A673 (cell line): ENCODE measurements at regions not wholly inside any gene's neighbourhood (a gene's known extent, or its start where the extent isn't known, plus 50 kb on each side); places are given as distances from the start of the nearest gene placed in this dataset.

Experiments
- EZH2 ChIP-seq: fragments of 200-600 bp; sonication (generic); IDR thresholded peaks from 2 replicates; pipeline ENCODE4 v1.6.1; 2017; ENCODE audit warnings: borderline replicate concordance, low read depth, mild to moderate bottlenecking, mixed read lengths, antibody characterized with exemption, low read length; ENCODE audit not compliant: poor library complexity, severe bottlenecking
- TF ChIP-seq, protein P1 (sequence below): fragments of 300-800, 200-600 bp; sonication (generic); conservative IDR thresholded peaks from 2 replicates; pipeline ENCODE4 v1.5.1; 2017; ENCODE audit warnings: low read depth, mild to moderate bottlenecking, antibody characterized with exemption, low read length, moderate library complexity, mixed read lengths

DNA sequence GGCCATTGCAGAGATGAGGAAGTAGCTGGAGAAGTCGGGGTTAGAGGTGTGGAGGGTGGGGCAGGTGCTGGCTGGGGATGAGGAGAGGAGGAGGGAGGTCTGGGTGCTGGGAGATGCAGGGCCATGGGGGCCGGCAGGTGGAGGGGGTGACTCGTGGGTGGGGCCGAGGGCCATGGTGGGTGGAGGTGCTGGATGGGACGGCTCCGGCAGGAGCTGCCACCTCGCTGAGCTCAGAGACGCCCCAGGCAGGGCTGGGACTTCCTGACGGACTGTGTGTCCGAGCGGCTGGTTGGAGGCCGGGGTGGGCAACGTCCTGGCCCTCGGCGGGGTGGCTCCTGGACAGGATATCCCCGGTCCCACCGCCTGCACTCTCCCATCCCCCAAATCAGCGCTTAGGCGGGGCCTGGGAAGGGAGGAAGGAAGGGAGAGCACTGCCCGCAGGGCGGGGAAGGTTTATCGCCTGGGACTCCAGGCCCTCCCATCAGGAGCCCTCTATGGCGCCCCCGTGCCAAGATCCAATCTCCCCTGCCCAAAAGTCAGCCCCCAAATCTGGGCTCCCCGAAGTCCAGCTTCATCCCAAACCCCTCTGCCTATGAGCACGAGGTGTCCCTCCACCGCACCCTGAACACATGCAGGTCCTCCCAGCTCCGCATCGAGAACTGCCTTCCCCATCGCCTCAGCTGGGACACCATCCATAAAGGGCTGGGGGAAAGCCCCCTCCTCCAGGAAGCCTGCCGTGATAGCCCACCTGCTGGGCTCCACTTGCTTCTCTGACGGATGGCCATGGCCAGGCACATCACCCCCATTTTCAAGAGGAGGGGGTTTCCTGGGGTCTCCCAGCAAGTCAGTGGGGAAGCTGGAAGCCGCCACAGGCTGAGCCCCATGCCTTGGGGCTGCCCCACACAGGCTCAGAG is 58.3 kb upstream of the NOTCH1 start:
- no peak for TF ChIP-seq EZH2
- TF ChIP-seq, protein P1, sequence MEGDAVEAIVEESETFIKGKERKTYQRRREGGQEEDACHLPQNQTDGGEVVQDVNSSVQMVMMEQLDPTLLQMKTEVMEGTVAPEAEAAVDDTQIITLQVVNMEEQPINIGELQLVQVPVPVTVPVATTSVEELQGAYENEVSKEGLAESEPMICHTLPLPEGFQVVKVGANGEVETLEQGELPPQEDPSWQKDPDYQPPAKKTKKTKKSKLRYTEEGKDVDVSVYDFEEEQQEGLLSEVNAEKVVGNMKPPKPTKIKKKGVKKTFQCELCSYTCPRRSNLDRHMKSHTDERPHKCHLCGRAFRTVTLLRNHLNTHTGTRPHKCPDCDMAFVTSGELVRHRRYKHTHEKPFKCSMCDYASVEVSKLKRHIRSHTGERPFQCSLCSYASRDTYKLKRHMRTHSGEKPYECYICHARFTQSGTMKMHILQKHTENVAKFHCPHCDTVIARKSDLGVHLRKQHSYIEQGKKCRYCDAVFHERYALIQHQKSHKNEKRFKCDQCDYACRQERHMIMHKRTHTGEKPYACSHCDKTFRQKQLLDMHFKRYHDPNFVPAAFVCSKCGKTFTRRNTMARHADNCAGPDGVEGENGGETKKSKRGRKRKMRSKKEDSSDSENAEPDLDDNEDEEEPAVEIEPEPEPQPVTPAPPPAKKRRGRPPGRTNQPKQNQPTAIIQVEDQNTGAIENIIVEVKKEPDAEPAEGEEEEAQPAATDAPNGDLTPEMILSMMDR: no peak
